Hepatocyte (in vitro differentiated cells): ENCODE measurements at regions not wholly inside any gene's neighbourhood (a gene's known extent, or its start where the extent isn't known, plus 50 kb on each side); places are given as distances from the start of the nearest gene placed in this dataset.

ENCODE experiments used
- DNase-seq: peaks from one replicate; pipeline ENCODE4 v3.0.0-alpha.2; 2016; ENCODE audit warnings: low spot score
- H2AFZ ChIP-seq: fragments of 200-600 bp; sonication (generic); 2 replicates; pipeline ENCODE4 v1.6.0; 2016; ENCODE audit warnings: antibody characterized with exemption, mild to moderate bottlenecking
- H3K27ac ChIP-seq: fragments of 200-600 bp; sonication (generic); 2 replicates; pipeline ENCODE4 v1.5.1; 2016; ENCODE audit warnings: mild to moderate bottlenecking
- H3K27me3 ChIP-seq: fragments of 200-600 bp; sonication (generic); 2 replicates; pipeline ENCODE4 v1.6.1; 2016
- H3K36me3 ChIP-seq: fragments of 200-600 bp; sonication (generic); replicated peaks from 2 replicates; pipeline ENCODE4 v1.5.1; 2016; ENCODE audit warnings: low read depth; ENCODE audit not compliant: insufficient read depth
- H3K4me1 ChIP-seq: fragments of 200-600 bp; sonication (generic); 2 replicates; pipeline ENCODE4 v1.5.1; 2016; ENCODE audit warnings: mild to moderate bottlenecking, moderate library complexity; ENCODE audit not compliant: insufficient read depth
- H3K4me2 ChIP-seq: fragments of 200-600 bp; sonication (generic); 2 replicates; pipeline ENCODE4 v1.6.0; 2016
- H3K4me3 ChIP-seq: fragments of 200-600 bp; sonication (generic); 2 replicates; pipeline ENCODE4 v1.5.1; 2016; ENCODE audit warnings: mild to moderate bottlenecking
- H3K79me2 ChIP-seq: fragments of 200-600 bp; sonication (generic); 2 replicates; pipeline ENCODE4 v1.6.0; 2017; ENCODE audit warnings: mild to moderate bottlenecking
- H3K9me2 ChIP-seq: fragments of 200-600 bp; sonication (generic); replicated peaks from 2 replicates; pipeline ENCODE4 v1.6.0; 2017; ENCODE audit warnings: mild to moderate bottlenecking; ENCODE audit not compliant: insufficient read depth
- H3K9me3 ChIP-seq: fragments of 200-600 bp; sonication (generic); 2 replicates; pipeline ENCODE4 v1.5.1; 2016; ENCODE audit warnings: low read depth, mild to moderate bottlenecking
- H4K20me1 ChIP-seq: fragments of 200-600 bp; sonication (generic); 2 replicates; pipeline ENCODE4 v1.6.0; 2016; ENCODE audit warnings: mild to moderate bottlenecking; ENCODE audit not compliant: insufficient read depth, poor library complexity, severe bottlenecking
- EZH2 ChIP-seq: fragments of 200-600 bp; sonication (generic); IDR thresholded peaks from 2 replicates; pipeline ENCODE4 v1.6.1; 2016; ENCODE audit warnings: antibody characterized with exemption, mild to moderate bottlenecking, borderline replicate concordance
- EZH2phosphoT487 ChIP-seq: fragments of 200-600 bp; sonication (generic); IDR thresholded peaks from one replicate; pipeline ENCODE4 v1.6.1; 2018; ENCODE audit warnings: antibody characterized with exemption, mild to moderate bottlenecking, low read depth, moderate library complexity; ENCODE audit not compliant: unreplicated experiment, severe bottlenecking
- WGBS: methylation state at CpG from one replicate; pipeline ENCODE4 v1.1.6; 2016; ENCODE audit warnings: low lambda C conversion rate; ENCODE audit errors: missing lambda C conversion rate; 5-methylcytosine and 5-hydroxymethylcytosine counted together
- TF ChIP-seq, protein P1 (sequence below): fragments of 200-600 bp; sonication (generic); IDR thresholded peaks from 2 replicates; pipeline ENCODE4 v1.5.1; 2016; ENCODE audit warnings: antibody characterized with exemption, mild to moderate bottlenecking; ENCODE audit not compliant: poor library complexity

DNA sequence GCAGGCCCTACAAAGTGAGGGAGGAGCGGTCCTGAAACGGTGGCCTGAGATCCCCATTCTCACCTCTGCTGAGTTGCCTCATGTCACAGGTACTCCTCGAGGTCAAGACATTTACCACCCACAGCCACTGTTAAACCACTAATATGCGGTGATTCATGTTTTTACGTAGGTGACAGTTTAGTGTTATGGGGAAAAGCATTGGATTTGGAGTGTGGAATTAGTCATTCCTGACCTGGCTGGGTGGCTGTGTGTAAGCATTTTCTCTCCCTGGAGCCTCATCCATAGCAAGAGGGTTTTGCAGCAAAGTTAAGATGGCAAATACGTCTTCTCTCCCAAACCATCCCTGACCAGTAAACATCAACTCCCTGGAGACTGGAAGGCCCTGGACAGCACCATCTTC is 57.8 kb upstream of the KCNJ6 start:
- Histone ChIP-seq H3K79me2 (no peaks in the 10 kb centered on the region), H3K36me3 (no peaks in the 10 kb centered on the region), H3K4me1 (no peaks in the 10 kb centered on the region), H2AFZ (no peak overlapping the region), H3K27ac (no peak overlapping the region), H3K9me3 (no peaks in the 10 kb centered on the region), H3K4me3 (no peak overlapping the region), H4K20me1 (no peaks in the 10 kb centered on the region), H3K27me3 (peaks cover 6% of the 10 kb centered on the region), H3K9me2 (no peaks in the 10 kb centered on the region), H3K4me2 (no peak overlapping the region)
- no peak for DNase-seq
- WGBS = 90% methylated on average over 6 of the region's 6 CpGs
- TF ChIP-seq EZH2 (no peak), EZH2phosphoT487 (no peak)
- TF ChIP-seq, protein P1, sequence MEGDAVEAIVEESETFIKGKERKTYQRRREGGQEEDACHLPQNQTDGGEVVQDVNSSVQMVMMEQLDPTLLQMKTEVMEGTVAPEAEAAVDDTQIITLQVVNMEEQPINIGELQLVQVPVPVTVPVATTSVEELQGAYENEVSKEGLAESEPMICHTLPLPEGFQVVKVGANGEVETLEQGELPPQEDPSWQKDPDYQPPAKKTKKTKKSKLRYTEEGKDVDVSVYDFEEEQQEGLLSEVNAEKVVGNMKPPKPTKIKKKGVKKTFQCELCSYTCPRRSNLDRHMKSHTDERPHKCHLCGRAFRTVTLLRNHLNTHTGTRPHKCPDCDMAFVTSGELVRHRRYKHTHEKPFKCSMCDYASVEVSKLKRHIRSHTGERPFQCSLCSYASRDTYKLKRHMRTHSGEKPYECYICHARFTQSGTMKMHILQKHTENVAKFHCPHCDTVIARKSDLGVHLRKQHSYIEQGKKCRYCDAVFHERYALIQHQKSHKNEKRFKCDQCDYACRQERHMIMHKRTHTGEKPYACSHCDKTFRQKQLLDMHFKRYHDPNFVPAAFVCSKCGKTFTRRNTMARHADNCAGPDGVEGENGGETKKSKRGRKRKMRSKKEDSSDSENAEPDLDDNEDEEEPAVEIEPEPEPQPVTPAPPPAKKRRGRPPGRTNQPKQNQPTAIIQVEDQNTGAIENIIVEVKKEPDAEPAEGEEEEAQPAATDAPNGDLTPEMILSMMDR = no peak

DNA sequence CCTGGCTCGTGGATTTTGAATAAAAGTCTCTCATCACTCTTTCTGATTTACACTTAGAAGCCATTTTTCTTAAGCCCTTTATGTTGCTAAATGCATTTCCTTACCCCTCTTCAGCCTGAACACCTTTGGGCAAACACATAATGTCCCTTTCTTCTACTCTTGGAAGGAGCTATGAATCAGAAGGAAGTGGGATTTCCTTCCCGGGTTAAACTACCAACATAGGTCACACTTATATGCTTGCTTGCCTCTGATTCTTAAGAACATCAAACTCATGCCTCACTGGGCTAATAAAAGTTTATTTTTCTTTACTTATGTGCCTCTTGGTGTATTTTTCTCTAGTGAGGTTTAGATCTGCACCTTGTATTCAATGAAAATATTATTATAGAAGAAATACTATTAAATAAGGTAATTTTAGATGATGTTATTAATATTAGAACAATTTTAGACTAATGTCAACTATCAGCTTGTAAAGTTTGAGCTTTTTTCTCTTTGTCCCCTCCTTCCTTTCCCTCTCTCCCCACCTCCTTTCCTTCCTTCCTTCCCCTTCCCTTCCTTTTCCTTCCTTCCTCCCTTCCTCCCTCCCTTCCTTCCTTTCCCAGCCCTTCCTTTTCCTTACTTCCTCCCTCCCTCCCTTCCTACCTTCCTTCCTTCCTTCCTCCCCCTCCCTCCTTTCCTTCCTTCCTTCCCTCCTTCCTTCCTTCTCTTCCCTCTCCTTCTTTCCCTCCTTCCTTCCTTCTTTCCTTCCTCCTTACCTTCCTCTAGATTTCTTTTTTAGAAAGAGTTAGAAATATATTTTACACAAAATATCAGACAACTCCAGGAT is 66.5 kb upstream of the KCNJ6 start:
- no peak for TF ChIP-seq EZH2
- TF ChIP-seq EZH2phosphoT487 = no peak
- TF ChIP-seq, protein P1 = no peak
- 90% methylated on average over 2 of the region's 2 CpGs for WGBS
- Histone ChIP-seq H3K4me3 (no peak overlapping the region), H4K20me1 (no peaks in the 10 kb centered on the region), H3K9me2 (no peaks in the 10 kb centered on the region), H3K79me2 (no peaks in the 10 kb centered on the region), H2AFZ (no peak overlapping the region), H3K27ac (no peak overlapping the region), H3K36me3 (no peaks in the 10 kb centered on the region), H3K27me3 (peaks cover 18% of the 10 kb centered on the region), H3K9me3 (no peaks in the 10 kb centered on the region), H3K4me1 (no peaks in the 10 kb centered on the region), H3K4me2 (no peak overlapping the region)
- no peak for DNase-seq

DNA sequence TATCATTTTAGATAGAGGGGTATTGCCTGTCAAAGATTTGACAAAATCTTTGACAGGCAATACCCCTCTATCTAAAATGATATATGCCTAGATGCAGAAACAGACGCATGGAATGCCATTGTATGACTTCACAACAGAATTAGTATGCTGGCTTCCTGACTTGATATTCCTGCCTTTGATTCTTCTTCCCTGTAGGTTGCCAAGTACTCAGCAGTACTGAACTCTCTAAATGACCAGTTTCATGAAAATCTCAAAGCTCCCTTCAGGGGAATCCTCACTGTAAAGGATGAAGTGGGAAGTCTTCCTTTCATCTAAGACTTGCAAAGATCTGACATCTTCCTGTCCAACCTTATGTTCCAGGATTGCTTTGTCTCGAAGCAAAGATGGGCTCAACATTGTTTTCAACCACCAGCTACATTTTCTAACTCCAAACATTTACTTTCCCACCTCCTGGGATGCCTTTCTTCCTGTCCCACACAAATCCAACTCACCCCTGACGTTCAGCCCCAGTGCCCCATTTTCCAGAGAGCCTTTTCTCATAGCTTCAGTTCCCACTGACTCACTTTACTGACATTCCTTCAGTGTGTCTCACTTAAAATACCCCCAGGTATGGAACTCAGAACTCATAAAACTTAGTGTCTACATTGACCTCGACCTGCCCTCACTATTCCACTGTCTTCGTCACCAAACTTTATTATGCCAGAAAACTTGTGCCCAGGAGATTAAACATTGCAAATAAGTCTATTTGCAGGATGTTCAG is 67.3 kb upstream of the KCNJ6 start:
- Histone ChIP-seq H3K9me3 (no peaks in the 10 kb centered on the region), H2AFZ (no peak overlapping the region), H4K20me1 (no peaks in the 10 kb centered on the region), H3K4me3 (no peak overlapping the region), H3K4me1 (no peaks in the 10 kb centered on the region), H3K27me3 (peaks cover 18% of the 10 kb centered on the region), H3K27ac (no peak overlapping the region), H3K9me2 (no peaks in the 10 kb centered on the region), H3K4me2 (no peak overlapping the region), H3K79me2 (no peaks in the 10 kb centered on the region), H3K36me3 (no peaks in the 10 kb centered on the region)
- 67% methylated on average over 5 of the region's 5 CpGs for WGBS
- TF ChIP-seq EZH2 (no peak), EZH2phosphoT487 (no peak)
- TF ChIP-seq, protein P1 = no peak
- DNase-seq = no peak
